CD4-positive, alpha-beta memory T cell (primary cell): ENCODE measurements at regions not wholly inside any gene's neighbourhood (a gene's known extent, or its start where the extent isn't known, plus 50 kb on each side); places are given as distances from the start of the nearest gene placed in this dataset.

ENCODE experiments used
- CTCF ChIA-PET: fragments of 350-600 bp; sonication (Branson Sonifier 250); formaldehyde crosslinking; loops from one replicate; lab custom pipeline; 2021; ENCODE audit warnings: inconsistent platforms; ENCODE audit not compliant: partially characterized antibody; lab: Charles Lee
- POLR2A ChIA-PET: fragments of 350-600 bp; sonication (Branson Sonifier 250); formaldehyde crosslinking; loops from one replicate; lab custom pipeline; 2021; ENCODE audit not compliant: partially characterized antibody; lab: Charles Lee
- DNase-seq, 5 donors: peaks; one replicate each; pipeline versions ENCODE4 v3.0.0 to v3.0.0-alpha.2; 2020 to 2022; ENCODE audit warnings: mixed read lengths in 1 of 5
- H3K27ac ChIP-seq: one replicate; pipeline ENCODE4 v1.7.0; 2013; ENCODE audit warnings: low read depth, low read length
- H3K27me3 ChIP-seq: 2 replicates; pipeline ENCODE4 v1.7.0; 2013; ENCODE audit warnings: mild to moderate bottlenecking, low read length, moderate library complexity; ENCODE audit not compliant: insufficient read depth
- H3K36me3 ChIP-seq: 2 replicates; pipeline ENCODE4 v1.7.0; 2013; ENCODE audit warnings: mild to moderate bottlenecking, low read length, moderate library complexity; ENCODE audit not compliant: insufficient read depth
- H3K4me1 ChIP-seq: 2 replicates; pipeline ENCODE4 v1.7.0; 2013; ENCODE audit warnings: mild to moderate bottlenecking, low read length, moderate library complexity; ENCODE audit not compliant: insufficient read depth
- H3K4me3 ChIP-seq, 2 donors: one replicate each; pipeline ENCODE4 v1.7.0; 2013; ENCODE audit warnings: low read length in 2 of 2, mild to moderate bottlenecking in 1 of 2
- H3K9me3 ChIP-seq, 2 donors: one replicate each; pipeline ENCODE4 v1.7.0; 2013; ENCODE audit warnings: low read length in 2 of 2, control low read depth in 1 of 2; ENCODE audit not compliant: control insufficient read depth in 1 of 2
- H3K27ac Mint-ChIP-seq, 7 donors: one replicate each; pipeline ENCODE4 v1.8.0; 2020 to 2021; ENCODE audit warnings: mixed read lengths in 7 of 7, mild to moderate bottlenecking in 6 of 7, inconsistent platforms in 3 of 7, moderate library complexity in 3 of 7
- H3K27me3 Mint-ChIP-seq, 2 donors: one replicate each; pipeline ENCODE4 v1.8.0; 2020 to 2021; ENCODE audit warnings: mixed read lengths in 2 of 2
- H3K36me3 Mint-ChIP-seq, 2 donors: one replicate each; pipeline ENCODE4 v1.8.0; 2020 to 2021; ENCODE audit warnings: mixed read lengths in 2 of 2, inconsistent platforms in 1 of 2, mild to moderate bottlenecking in 1 of 2
- H3K4me1 Mint-ChIP-seq, 4 donors: one replicate each; pipeline ENCODE4 v1.8.0; 2020 to 2021; ENCODE audit warnings: mixed read lengths in 4 of 4, mild to moderate bottlenecking in 1 of 4
- H3K4me3 Mint-ChIP-seq, 8 donors: one replicate each; pipeline ENCODE4 v1.8.0; 2020 to 2021; ENCODE audit warnings: mixed read lengths in 8 of 8, mild to moderate bottlenecking in 7 of 8, moderate library complexity in 6 of 8, inconsistent platforms in 3 of 8
- H3K9me3 Mint-ChIP-seq, 8 donors: one replicate each; pipeline ENCODE4 v1.8.0; 2020 to 2021; ENCODE audit warnings: mixed read lengths in 8 of 8, mild to moderate bottlenecking in 5 of 8, inconsistent platforms in 3 of 8, moderate library complexity in 1 of 8
- intact Hi-C: fragments of 100-400 bp; cut with micrococcal nuclease; formaldehyde crosslinking; loops from one replicate; pipeline ENCODE4 v1.15.1; 2023

- H3K9me3 Mint-ChIP-seq, result peaks cover 0 to 3% (median 0%) of the 10 kb centered on the region in 8 donors
- peaks cover 17 to 19% of the 10 kb centered on the region in 2 donors for H3K27me3 Mint-ChIP-seq
- H3K36me3 Mint-ChIP-seq, result no peaks in the 10 kb centered on the region
- CTCF ChIA-PET, result interaction anchor here (2.9 kb wide), 1 partner anchor 10 kb away, joined by 16 read pairs; no protein-coding TSS in a partner anchor
- intact Hi-C loops, result no loop called here
- POLR2A ChIA-PET, result no interaction called here
- no peaks in the 10 kb centered on the region for H3K4me1 Mint-ChIP-seq
- H3K4me1 ChIP-seq, result no peaks in the 10 kb centered on the region
- H3K4me3 ChIP-seq, result no peak overlapping the region
- H3K4me3 Mint-ChIP-seq, result no peak overlapping the region
- no peak overlapping the region for H3K27ac Mint-ChIP-seq
- H3K36me3 ChIP-seq, result no peaks in the 10 kb centered on the region
- DNase-seq, result no peak
- no peak overlapping the region for H3K27ac ChIP-seq
- H3K9me3 ChIP-seq, result no peaks in the 10 kb centered on the region
- no peaks in the 10 kb centered on the region for H3K27me3 ChIP-seq
These were observed 310.5 kb upstream of the TPM1 start for GRCh38 chr15:62732078-62732477.

- CTCF ChIA-PET, result interaction anchor here (0.6 to 2.9 kb wide), 4 partner anchors 8 to 1871 kb away, joined by 3 to 16 read pairs (median 5); no protein-coding TSS in a partner anchor
These were observed 307.8 kb upstream of the TPM1 start for GRCh38 chr15:62734706-62735105.

GRCh38 chr15:62736756-62737155 is 305.8 kb upstream of the TPM1 start:
- DNase-seq, result no peak
- intact Hi-C loops, result no loop called here
- H3K4me3 Mint-ChIP-seq, result no peak overlapping the region
- Histone ChIP-seq H3K4me3 (no peak overlapping the region), H3K4me1 (no peaks in the 10 kb centered on the region), H3K27me3 (no peaks in the 10 kb centered on the region), H3K36me3 (no peaks in the 10 kb centered on the region), H3K27ac (no peak overlapping the region), H3K9me3 (no peaks in the 10 kb centered on the region)
- peaks cover 0 to 3% (median 0%) of the 10 kb centered on the region in 8 donors for H3K9me3 Mint-ChIP-seq
- H3K4me1 Mint-ChIP-seq, result no peaks in the 10 kb centered on the region
- no peaks in the 10 kb centered on the region for H3K36me3 Mint-ChIP-seq
- POLR2A ChIA-PET, result no interaction called here
- CTCF ChIA-PET, result interaction anchor here (2.0 to 2.8 kb wide), 2 partner anchors 9 to 10 kb away, joined by 5 to 7 read pairs; no protein-coding TSS in a partner anchor
- peaks cover 15 to 16% of the 10 kb centered on the region in 2 donors for H3K27me3 Mint-ChIP-seq
- H3K27ac Mint-ChIP-seq, result no peak overlapping the region

More at GRCh38 chr15:62734706-62735105, 307.8 kb upstream of the TPM1 start:
- Mint-ChIP-seq H3K4me3 (no peak overlapping the region), H3K27ac (no peak overlapping the region), H3K36me3 (no peaks in the 10 kb centered on the region), H3K4me1 (no peaks in the 10 kb centered on the region), H3K9me3 (peaks cover 0 to 3% (median 0%) of the 10 kb centered on the region in 8 donors), H3K27me3 (peaks cover 17% of the 10 kb centered on the region in 2 donors)
- no peaks in the 10 kb centered on the region for H3K36me3 ChIP-seq
- no peak overlapping the region for H3K27ac ChIP-seq
- POLR2A ChIA-PET, result interaction anchor here (0.7 kb wide), 1 partner anchor 313 kb away, joined by 3 read pairs; no protein-coding TSS in a partner anchor
- no peaks in the 10 kb centered on the region for H3K9me3 ChIP-seq
- H3K27me3 ChIP-seq, result no peaks in the 10 kb centered on the region
- no peaks in the 10 kb centered on the region for H3K4me1 ChIP-seq
- intact Hi-C loops, result no loop called here
- no peak overlapping the region for H3K4me3 ChIP-seq
- no peak for DNase-seq

GRCh38 chr15:62737551-62737950 is 305.0 kb upstream of the TPM1 start:
- Histone ChIP-seq H3K36me3 (no peaks in the 10 kb centered on the region), H3K27me3 (no peaks in the 10 kb centered on the region), H3K27ac (no peak overlapping the region), H3K9me3 (no peaks in the 10 kb centered on the region), H3K4me1 (peaks cover 4% of the 10 kb centered on the region), H3K4me3 (no peak overlapping the region)
- no peak for DNase-seq
- intact Hi-C loops, result no loop called here
- CTCF ChIA-PET, result no interaction called here
- Mint-ChIP-seq H3K4me3 (no peak overlapping the region), H3K4me1 (peaks cover 0 to 6% (median 5%) of the 10 kb centered on the region in 4 donors), H3K36me3 (no peaks in the 10 kb centered on the region), H3K27ac (no peak overlapping the region), H3K9me3 (peaks cover 0 to 5% (median 0%) of the 10 kb centered on the region in 8 donors), H3K27me3 (peaks cover 12 to 13% of the 10 kb centered on the region in 2 donors)
- POLR2A ChIA-PET, result no interaction called here

- Mint-ChIP-seq H3K27ac (no peak overlapping the region), H3K4me1 (peaks cover 0 to 13% (median 5%) of the 10 kb centered on the region in 4 donors), H3K27me3 (peaks cover 6 to 7% of the 10 kb centered on the region in 2 donors), H3K9me3 (peaks cover 0 to 5% (median 0%) of the 10 kb centered on the region in 8 donors), H3K4me3 (no peak overlapping the region), H3K36me3 (no peaks in the 10 kb centered on the region)
- intact Hi-C loops, result no loop called here
- Histone ChIP-seq H3K27me3 (no peaks in the 10 kb centered on the region), H3K4me1 (peaks cover 4% of the 10 kb centered on the region), H3K27ac (no peak overlapping the region), H3K9me3 (no peaks in the 10 kb centered on the region), H3K4me3 (no peak overlapping the region), H3K36me3 (no peaks in the 10 kb centered on the region)
- DNase-seq, result no peak
- POLR2A ChIA-PET, result no interaction called here
- CTCF ChIA-PET, result interaction anchor here (0.7 to 1.1 kb wide), 3 partner anchors 9 to 38 kb away, joined by 3 read pairs; no protein-coding TSS in a partner anchor
These were observed 303.5 kb upstream of the TPM1 start for GRCh38 chr15:62739082-62739481.

- Histone ChIP-seq H3K9me3 (no peaks in the 10 kb centered on the region), H3K27me3 (no peaks in the 10 kb centered on the region), H3K4me3 (no peak overlapping the region), H3K4me1 (peaks cover 4% of the 10 kb centered on the region), H3K36me3 (no peaks in the 10 kb centered on the region), H3K27ac (no peak overlapping the region)
- Mint-ChIP-seq H3K27ac (no peak overlapping the region), H3K4me1 (peaks cover 0 to 13% (median 5%) of the 10 kb centered on the region in 4 donors), H3K9me3 (peaks cover 0 to 5% (median 0%) of the 10 kb centered on the region in 8 donors), H3K4me3 (no peak overlapping the region), H3K36me3 (no peaks in the 10 kb centered on the region), H3K27me3 (peaks cover 5 to 6% of the 10 kb centered on the region in 2 donors)
- DNase-seq, result no peak
- ChIA-PET CTCF (interaction anchor here (0.7 to 1.1 kb wide), 3 partner anchors 8 to 38 kb away, joined by 3 read pairs; no protein-coding TSS in a partner anchor), POLR2A (no interaction called here)
- intact Hi-C loops, result no loop called here
These were observed 303.0 kb upstream of the TPM1 start for GRCh38 chr15:62739507-62739906.

- H3K9me3 Mint-ChIP-seq, result peaks cover 0 to 5% (median 0%) of the 10 kb centered on the region in 8 donors
- peaks cover 5 to 6% of the 10 kb centered on the region in 2 donors for H3K27me3 Mint-ChIP-seq
- Histone ChIP-seq H3K36me3 (no peaks in the 10 kb centered on the region), H3K9me3 (no peaks in the 10 kb centered on the region), H3K4me3 (no peak overlapping the region), H3K27me3 (no peaks in the 10 kb centered on the region), H3K27ac (no peak overlapping the region), H3K4me1 (peaks cover 4% of the 10 kb centered on the region)
- H3K27ac Mint-ChIP-seq, result no peak overlapping the region
- POLR2A ChIA-PET, result no interaction called here
- CTCF ChIA-PET, result interaction anchor here (0.9 to 1.0 kb wide), 2 partner anchors 13 to 26 kb away, joined by 3 read pairs; no protein-coding TSS in a partner anchor
- H3K36me3 Mint-ChIP-seq, result no peaks in the 10 kb centered on the region
- no peak overlapping the region for H3K4me3 Mint-ChIP-seq
- no peak for DNase-seq
- intact Hi-C loops, result no loop called here
- peaks cover 0 to 13% (median 5%) of the 10 kb centered on the region in 4 donors for H3K4me1 Mint-ChIP-seq
These were observed 302.2 kb upstream of the TPM1 start for GRCh38 chr15:62740141-62741004.
